Fibroblast of pulmonary artery (primary cell): ENCODE measurements at regions not wholly inside any gene's neighbourhood (a gene's known extent, or its start where the extent isn't known, plus 50 kb on each side); places are given as distances from the start of the nearest gene placed in this dataset.

Experiments
- DNase-seq: peaks from one replicate; pipeline ENCODE4 v3.0.0-alpha.2; 2010; ENCODE audit warnings: low read depth
- H3K4me3 ChIP-seq: replicated peaks from 2 replicates; pipeline ENCODE4 v1.5.1; 2011; ENCODE audit warnings: low read depth, mild to moderate bottlenecking, control low read depth, low read length, moderate library complexity
- TF ChIP-seq, protein P1 (sequence below): IDR thresholded peaks from 2 replicates; pipeline ENCODE4 v1.5.1; 2011; ENCODE audit warnings: mild to moderate bottlenecking, control low read depth, low read length, inconsistent platforms; ENCODE audit errors: missing control alignments

DNA sequence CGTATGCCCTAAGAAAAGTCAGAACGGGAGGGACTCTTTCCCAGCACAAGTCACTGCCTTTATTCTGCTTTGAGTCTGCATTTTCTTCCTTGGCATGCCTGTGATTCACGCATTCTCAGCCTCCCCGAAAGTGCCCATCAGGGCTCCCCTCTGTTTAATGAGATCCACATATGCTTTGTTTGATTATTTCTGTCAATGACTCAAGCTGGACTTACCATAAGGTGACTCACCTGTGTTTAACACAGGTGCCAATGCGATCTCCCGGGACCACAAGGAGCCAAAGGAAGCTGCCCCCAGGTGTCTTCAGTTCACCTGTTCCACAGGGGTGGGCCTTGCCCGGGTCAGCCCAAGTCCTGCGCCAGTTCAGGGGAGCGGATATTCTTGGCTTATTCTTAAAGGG is 386.0 kb upstream of the SHH start:
- TF ChIP-seq, protein P1, sequence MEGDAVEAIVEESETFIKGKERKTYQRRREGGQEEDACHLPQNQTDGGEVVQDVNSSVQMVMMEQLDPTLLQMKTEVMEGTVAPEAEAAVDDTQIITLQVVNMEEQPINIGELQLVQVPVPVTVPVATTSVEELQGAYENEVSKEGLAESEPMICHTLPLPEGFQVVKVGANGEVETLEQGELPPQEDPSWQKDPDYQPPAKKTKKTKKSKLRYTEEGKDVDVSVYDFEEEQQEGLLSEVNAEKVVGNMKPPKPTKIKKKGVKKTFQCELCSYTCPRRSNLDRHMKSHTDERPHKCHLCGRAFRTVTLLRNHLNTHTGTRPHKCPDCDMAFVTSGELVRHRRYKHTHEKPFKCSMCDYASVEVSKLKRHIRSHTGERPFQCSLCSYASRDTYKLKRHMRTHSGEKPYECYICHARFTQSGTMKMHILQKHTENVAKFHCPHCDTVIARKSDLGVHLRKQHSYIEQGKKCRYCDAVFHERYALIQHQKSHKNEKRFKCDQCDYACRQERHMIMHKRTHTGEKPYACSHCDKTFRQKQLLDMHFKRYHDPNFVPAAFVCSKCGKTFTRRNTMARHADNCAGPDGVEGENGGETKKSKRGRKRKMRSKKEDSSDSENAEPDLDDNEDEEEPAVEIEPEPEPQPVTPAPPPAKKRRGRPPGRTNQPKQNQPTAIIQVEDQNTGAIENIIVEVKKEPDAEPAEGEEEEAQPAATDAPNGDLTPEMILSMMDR: no peak
- no peak overlapping the region for H3K4me3 ChIP-seq
- no peak for DNase-seq

DNA sequence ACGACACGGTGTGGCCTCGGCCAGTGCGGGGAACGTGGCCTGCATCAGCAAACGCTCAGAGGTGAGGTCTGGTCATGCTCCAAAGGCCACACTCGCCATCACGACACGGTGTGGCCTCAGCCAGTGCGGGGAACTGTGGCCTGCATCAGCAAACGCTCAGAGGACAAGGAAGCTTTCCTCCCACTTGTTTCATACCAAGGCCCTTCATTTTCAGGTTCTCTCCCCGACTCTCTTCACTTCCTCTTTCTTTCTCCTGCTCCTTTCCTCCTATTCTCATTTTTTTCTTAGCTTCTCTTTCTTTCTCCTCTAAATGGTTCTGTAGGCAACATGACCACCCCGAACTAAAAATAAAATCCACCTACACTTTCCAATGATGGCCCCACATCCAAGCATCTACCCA is 384.4 kb upstream of the SHH start:
- H3K4me3 ChIP-seq: no peak overlapping the region
- DNase-seq: no peak
- TF ChIP-seq, protein P1: no peak

DNA sequence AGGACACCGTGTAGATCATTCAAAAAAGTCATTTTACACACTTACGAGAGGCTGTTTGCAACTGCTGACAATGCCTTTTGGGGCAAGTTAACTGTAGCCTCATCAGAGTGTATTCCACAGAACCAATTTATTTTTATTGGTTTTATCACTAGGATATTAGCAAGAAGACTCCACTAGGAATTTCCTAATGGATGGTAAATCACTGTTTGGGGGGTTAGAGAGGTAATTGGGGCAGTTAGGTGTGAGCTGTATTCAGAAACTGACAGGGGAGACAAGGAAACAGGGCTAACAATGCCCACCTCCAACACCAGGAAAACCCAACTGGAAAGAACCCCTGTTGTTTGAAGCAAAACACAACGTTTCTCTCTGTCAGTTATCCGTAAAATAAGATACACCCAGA is 383.0 kb upstream of the SHH start:
- TF ChIP-seq, protein P1: no peak

DNA sequence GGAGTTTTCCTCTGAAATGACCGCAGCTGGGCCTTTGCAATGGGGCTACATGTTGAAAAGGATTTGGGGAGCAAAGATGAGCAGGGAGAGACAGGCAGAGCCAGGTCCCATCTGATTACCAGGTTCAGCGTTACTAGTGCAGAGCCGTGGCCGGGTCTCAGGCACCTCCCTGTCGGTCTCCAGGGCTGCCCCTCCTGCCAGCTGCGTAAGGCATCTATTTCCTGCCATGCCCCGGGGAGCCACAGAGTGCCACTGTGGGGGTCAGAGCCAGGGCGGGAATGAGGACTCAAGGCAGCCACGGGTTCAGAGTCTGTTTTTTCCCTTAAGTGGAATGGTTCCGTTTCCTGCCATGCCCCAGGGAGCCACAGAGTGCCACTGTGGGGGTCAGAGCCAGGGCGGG is 382.6 kb upstream of the SHH start:
- H3K4me3 ChIP-seq: no peak overlapping the region
- TF ChIP-seq, protein P1: no peak
- no peak for DNase-seq

More for the DNA sequence above, 383.0 kb upstream of the SHH start:
- no peak overlapping the region for H3K4me3 ChIP-seq
- DNase-seq: no peak

DNA sequence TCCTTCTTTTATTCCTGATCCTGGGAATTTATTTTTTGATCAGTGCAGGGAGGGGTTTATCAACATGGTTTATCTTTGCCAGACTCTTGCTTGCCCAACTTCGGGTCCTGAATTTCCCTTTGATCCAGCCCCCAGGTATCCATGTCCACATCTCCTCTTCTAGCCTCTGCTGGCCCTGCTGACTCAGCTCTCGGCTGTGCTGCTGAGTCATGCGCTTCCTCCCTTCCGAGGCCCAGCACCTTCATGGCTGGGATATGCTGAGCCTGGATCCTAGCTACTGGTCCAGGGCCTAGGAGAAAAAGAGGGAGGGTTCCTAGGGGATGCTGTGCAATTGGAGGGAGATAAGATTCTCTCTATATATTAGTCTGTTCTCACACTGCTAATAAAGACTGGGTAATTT is 380.7 kb upstream of the SHH start:
- no peak overlapping the region for H3K4me3 ChIP-seq
- DNase-seq: no peak
- TF ChIP-seq, protein P1: no peak

DNA sequence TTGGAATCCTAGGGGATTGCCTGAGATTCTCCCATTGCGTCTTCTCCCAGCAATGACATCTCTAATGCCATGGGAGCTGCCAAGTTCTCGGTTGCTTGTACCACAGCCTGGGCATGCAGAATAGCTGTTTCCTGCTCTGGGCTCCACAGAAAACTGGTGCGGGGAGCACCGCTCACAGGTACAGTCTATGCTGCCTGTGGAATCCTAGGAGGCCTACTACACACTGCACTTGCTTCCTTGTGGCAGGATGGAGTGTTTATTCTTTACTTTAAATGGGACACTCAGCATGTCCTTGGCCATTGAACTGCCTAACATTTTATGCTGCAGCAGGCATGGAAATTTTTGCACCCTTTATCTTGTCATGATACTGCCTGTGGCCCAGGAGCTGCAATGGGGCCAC is 378.8 kb upstream of the SHH start:
- DNase-seq: no peak
- TF ChIP-seq, protein P1: no peak

DNA sequence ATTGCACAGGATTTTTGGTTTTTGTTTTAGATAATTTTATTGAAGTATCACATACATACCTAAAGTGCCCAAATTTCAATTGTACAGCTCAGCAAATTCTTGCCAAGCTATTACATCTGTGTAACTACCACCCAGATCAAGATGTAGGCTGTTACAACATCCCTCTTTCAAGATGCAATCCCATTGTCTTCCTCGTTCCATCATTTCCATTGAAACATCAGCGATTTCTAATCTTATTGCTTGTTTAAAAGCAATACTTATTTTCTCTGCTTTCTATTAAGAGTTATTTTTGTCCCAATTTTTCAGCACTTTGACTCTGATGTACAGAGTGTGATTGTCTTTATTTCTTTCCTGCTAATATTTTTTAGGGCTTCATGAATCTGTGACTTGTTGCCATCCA is 372.8 kb upstream of the SHH start:
- DNase-seq: no peak
- H3K4me3 ChIP-seq: no peak overlapping the region
- TF ChIP-seq, protein P1: no peak

More for the DNA sequence above, 378.8 kb upstream of the SHH start:
- H3K4me3 ChIP-seq: no peak overlapping the region
